IPS-NIHi7 (cell line): ENCODE measurements at regions not wholly inside any gene's neighbourhood (a gene's known extent, or its start where the extent isn't known, plus 50 kb on each side); places are given as distances from the start of the nearest gene placed in this dataset.
"Not testable (repeated sequence)": the region's sequence is repeated elsewhere in the genome, so short reads cannot be mapped to it uniquely, and the experiment has no call there.

ENCODE experiments used
- DNase-seq: peaks from one replicate; pipeline ENCODE4 v3.0.0; 2012; ENCODE audit warnings: mixed read lengths; ENCODE audit errors: extremely low spot score

- not testable (repeated sequence) for DNase-seq
Observed at GRCh38 chr17:13659051-13659450, 57.3 kb upstream of the HS3ST3A1 start.

GRCh38 chr17:13665872-13666635, 64.3 kb upstream of the HS3ST3A1 start:
- DNase-seq, result no peak

DNA sequence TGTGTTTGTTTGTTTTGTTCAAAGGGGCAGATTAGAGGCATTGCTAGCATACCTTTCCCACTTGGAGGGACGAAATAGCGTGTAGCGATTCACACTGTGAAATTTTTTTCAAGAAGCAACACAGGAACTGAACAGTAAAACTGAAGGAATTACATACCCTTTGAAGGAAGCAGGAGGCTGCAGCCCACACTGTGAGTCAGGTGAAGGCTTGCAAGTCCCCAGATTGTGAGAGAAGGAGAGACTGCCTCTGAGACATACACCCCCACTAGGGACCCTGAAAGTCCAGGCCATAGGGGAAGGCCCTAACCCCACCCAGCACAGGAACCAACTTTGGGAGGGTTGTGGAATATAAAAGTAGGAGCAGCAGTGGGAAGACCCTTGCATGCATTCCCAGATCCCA, 69.6 kb upstream of the HS3ST3A1 start:
- DNase-seq, result no peak

- DNase-seq, result peak; percentile 26
Observed at GRCh38 chr17:13671771-13672170, 70.0 kb upstream of the HS3ST3A1 start.

GRCh38 chr17:13678361-13678760, 76.6 kb upstream of the HS3ST3A1 start:
- DNase-seq, result no peak

DNA sequence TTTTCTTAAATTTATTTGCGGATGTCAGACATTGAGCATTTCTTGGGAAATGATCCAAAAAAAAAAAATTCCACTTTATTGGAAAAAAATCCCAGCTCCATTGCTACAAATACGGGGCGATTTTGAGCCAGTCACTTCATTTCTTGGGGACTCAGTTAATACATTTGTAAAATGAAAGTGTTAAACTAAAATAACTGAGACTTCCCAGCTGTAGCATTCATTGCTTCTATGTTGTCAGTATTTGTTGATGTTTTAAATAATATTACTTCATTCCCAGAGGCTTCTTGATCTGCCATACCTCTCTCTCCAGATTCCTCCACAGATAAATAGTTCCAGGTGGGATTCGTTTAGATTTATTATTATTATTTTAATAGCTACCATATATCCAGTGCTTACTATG, 77.1 kb upstream of the HS3ST3A1 start:
- DNase-seq, result no peak

- no peak for DNase-seq
Observed at GRCh38 chr17:13688716-13689115, 87.0 kb upstream of the HS3ST3A1 start.

DNA sequence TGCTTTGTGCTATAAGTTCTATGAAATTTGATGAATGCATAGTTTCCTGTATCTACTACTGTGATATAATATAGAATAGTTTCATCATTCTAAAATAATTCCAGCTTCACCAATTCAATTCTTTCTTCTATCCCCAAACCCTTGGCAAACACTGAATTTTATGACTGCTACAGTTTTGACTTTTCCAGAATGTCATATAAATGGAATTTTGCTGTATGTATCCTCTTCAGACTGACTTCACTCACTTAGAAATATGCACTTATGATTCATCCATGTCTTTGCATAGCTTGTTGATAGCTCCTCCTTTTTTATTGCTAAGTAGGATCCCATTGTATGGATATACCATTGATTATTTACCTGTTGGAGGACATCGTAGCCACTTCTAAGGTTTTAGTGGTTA, 89.1 kb upstream of the HS3ST3A1 start:
- DNase-seq, result no peak

- no peak for DNase-seq
Observed at GRCh38 chr17:13694934-13695333, 93.2 kb upstream of the HS3ST3A1 start.

- DNase-seq, result peak; percentile 14
Observed at GRCh38 chr17:13698832-13699231, 97.1 kb upstream of the HS3ST3A1 start.

GRCh38 chr17:13699261-13699660, 97.5 kb upstream of the HS3ST3A1 start:
- no peak for DNase-seq

- DNase-seq, result no peak
Observed at GRCh38 chr17:13702266-13702665, 100.5 kb upstream of the HS3ST3A1 start.

DNA sequence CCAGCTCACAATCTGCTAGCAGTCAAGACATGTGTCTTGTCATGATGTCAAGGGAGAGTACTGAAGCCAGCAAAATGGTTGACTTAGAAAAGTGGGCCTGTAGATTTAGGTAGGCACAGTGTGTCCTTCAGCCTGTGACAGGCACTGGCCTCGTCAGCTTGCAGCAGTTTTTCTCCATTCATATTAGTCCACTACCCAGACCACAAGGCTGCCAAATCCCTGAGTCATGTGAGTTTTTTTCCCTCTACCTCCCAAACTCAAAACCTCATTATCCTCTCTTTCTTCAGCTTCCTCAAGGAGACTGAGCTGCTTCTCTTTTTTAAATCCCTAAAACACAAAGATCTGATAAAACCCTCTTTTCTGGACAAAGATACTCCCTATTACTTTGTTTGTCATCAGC, 102.6 kb upstream of the HS3ST3A1 start:
- DNase-seq, result no peak

GRCh38 chr17:13705221-13705620, 103.5 kb upstream of the HS3ST3A1 start:
- DNase-seq, result no peak

GRCh38 chr17:13721705-13722104, 120.0 kb upstream of the HS3ST3A1 start:
- DNase-seq, result no peak

DNA sequence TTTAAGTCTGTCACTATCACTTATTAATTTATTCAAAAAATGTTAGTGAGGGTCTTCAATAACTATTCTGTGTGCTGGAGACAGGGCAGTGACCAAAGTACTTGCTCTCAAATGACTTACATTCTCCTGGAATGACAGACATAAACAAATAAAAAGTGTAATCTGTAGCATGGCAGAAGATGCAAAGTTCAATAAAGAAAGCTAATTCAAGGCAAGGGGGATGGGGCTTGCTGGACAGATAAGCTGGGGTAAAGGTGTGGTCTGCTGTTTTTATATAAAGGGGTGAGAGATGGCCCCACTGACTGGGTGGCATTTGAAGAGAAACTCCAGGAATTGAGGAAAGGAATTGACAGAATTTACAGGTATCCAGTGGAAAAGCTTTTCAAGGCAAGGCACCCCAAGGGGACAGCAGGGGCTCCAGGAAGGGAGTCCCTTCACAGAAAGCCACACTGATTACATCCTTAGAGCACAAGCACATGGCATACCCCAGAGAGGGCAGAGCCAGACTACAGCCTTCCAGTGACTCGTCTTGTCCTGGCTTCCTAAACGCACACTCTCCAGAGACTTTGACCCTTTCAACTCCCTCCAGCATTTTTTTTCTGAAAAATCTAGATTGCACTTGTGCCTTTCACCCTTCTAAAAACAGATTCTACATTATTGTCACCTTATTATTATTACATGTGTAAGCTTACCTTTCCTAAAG, 123.7 kb upstream of the HS3ST3A1 start:
- peak; percentile 28 for DNase-seq

DNA sequence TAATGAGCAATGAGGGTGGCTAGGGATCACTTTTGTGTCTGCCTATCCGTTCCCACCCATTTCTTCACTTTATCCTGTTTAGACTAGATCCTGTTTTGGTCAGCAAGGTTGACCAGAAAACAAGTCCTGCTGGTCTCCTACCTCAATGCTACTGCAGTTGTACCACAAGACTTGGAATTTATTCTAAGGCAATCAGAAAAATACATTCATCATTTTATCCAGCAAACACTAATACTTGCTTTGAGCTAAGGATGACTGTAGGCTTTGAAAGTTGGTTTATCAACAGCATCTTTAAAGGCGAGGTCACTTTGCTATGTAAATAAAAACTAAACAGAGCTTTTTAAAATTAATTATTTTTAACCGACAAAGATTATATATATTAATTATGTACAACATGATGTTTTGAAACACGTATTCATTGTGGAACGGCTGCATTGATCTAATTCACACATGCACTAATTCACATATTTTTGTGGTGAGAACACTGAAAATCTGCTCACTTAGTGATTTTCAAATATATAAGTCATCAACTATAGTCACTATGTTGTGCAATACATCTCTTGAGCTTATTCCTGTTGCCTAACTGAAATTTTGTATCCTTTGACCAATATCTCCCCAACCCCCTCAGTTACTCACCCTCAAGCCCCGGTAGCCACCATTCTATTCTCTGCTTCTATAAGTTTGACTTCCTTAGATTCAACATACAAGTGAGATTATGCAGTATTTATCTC, 125.9 kb upstream of the HS3ST3A1 start:
- DNase-seq, result no peak

- no peak for DNase-seq
Observed at GRCh38 chr17:13728781-13729180, 127.1 kb upstream of the HS3ST3A1 start.

DNA sequence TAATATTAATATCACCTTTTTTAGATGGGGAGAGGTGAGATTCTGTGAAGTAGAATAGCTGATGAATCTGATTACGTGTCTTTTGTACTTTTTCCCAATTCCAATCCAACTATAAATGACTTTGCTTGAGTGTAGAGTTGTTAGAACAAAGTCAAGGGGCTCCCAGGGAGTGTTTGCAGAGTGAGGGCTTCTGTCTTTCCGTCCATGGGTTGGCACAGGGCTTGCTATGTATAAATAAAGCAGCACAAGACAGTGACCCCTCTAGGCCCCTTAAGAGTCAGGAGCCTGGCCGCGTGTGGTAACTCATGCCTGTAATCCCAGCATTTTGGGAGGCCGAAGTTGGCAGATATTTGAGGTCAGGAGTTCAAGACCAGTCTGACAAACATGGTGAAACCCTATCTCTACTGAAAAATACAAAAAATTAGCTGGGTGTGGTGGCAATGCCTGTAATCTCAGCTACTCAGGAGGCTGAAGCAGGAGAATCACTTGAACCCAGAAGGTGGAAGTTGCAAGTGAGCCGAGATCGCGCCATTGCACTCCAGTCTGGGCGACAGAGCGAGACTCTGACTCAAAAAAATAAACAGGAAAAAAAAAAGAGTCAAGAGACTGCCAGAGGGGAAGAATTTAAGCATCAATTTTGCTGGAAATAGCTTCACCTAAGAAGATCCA, 127.9 kb upstream of the HS3ST3A1 start:
- DNase-seq, result no peak

- no peak for DNase-seq
Observed at GRCh38 chr17:13734880-13735279, 133.2 kb upstream of the HS3ST3A1 start.

GRCh38 chr17:13735444-13735843, 133.7 kb upstream of the HS3ST3A1 start:
- peak; percentile 45 for DNase-seq

DNA sequence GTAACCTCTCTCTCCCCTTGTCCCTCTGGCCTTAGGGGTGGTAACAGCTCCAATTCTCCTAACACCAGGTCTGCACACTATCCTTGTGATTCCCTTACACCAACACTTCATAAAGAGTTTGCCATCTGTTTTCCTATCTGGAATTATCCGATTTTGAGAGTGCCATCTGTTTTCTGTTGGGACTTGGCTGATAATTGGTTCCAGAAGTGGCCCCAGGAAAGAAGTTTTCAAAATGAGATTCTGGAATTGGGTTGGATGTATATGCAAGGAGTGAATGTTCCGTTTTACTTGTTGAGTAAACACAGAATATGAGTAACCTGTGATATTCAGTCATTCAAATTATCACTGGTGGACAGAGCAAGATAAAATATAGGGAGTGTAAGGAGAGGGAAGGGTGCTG, 134.1 kb upstream of the HS3ST3A1 start:
- no peak for DNase-seq
